ENCODE measurements at regions not wholly inside any gene's neighbourhood (a gene's known extent, or its start where the extent isn't known, plus 50 kb on each side); places are given as distances from the start of the nearest gene placed in this dataset.

GRCh38 chr3:74344865-74345440 lies 269.5 kb downstream of the CNTN3 start:
- no peaks in the 10 kb centered on the region for H3K27me3 ChIP-seq
- no peaks in the 10 kb centered on the region for H3K9me3 ChIP-seq
- H3K27ac ChIP-seq, result no peak overlapping the region
- TF ChIP-seq POLR2AphosphoS5 (IDR thresholded peaks at IDR 0.05) (no peak), POLR2A (IDR thresholded peaks at IDR 0.05) (no peak), CTCF (IDR thresholded peaks at IDR 0.05) (no peak), EP300 (IDR thresholded peaks at IDR 0.05) (no peak)
- no peaks in the 10 kb centered on the region for H3K4me1 ChIP-seq
- H3K4me3 ChIP-seq, result no peak overlapping the region
- no peak for DNase-seq
- H3K36me3 ChIP-seq, result no peaks in the 10 kb centered on the region
- whole genome bisulfite sequencing, 5 donors, result 91 to 98% (median 92%) methylated on average over 3 of the region's 3 CpGs
- intact Hi-C loops (cut with DNase I; ENCODE audit: low total_unique reads), result no loop called here

GRCh38 chr3:74343391-74343790 lies 271.1 kb downstream of the CNTN3 start:
- Histone ChIP-seq H3K27ac (no peak overlapping the region), H3K36me3 (no peaks in the 10 kb centered on the region), H3K4me3 (no peak overlapping the region), H3K27me3 (no peaks in the 10 kb centered on the region), H3K9me3 (no peaks in the 10 kb centered on the region), H3K4me1 (no peaks in the 10 kb centered on the region)
- TF ChIP-seq CTCF (IDR thresholded peaks at IDR 0.05), result no peak
- TF ChIP-seq POLR2A (IDR thresholded peaks at IDR 0.05), result no peak
- no peak for TF ChIP-seq POLR2AphosphoS5 (IDR thresholded peaks at IDR 0.05)
- no peak for TF ChIP-seq EP300 (IDR thresholded peaks at IDR 0.05)
- DNase-seq, result no peak
- WGBS, 5 donors, result 68 to 96% (median 84%) methylated on average over 4 of the region's 4 CpGs
- intact Hi-C loops (cut with DNase I; ENCODE audit: low total_unique reads), result no loop called here

GRCh38 chr3:74338998-74339397 lies 275.5 kb downstream of the CNTN3 start:
- TF ChIP-seq POLR2A (IDR thresholded peaks at IDR 0.05) (no peak), POLR2AphosphoS5 (IDR thresholded peaks at IDR 0.05) (no peak), EP300 (IDR thresholded peaks at IDR 0.05) (no peak), CTCF (IDR thresholded peaks at IDR 0.05) (no peak)

GRCh38 chr3:74332165-74332564 lies 282.3 kb downstream of the CNTN3 start:
- Histone ChIP-seq H3K36me3 (no peaks in the 10 kb centered on the region), H3K4me3 (no peak overlapping the region), H3K4me1 (no peaks in the 10 kb centered on the region), H3K27ac (no peak overlapping the region), H3K9me3 (no peaks in the 10 kb centered on the region), H3K27me3 (no peaks in the 10 kb centered on the region)
- WGBS, 5 donors, result 68 to 79% (median 73%) methylated on average over 2 of the region's 2 CpGs
- DNase-seq, result no peak
- TF ChIP-seq POLR2A (IDR thresholded peaks at IDR 0.05), result no peak
- no peak for TF ChIP-seq CTCF (IDR thresholded peaks at IDR 0.05)
- no peak for TF ChIP-seq POLR2AphosphoS5 (IDR thresholded peaks at IDR 0.05)
- TF ChIP-seq EP300 (IDR thresholded peaks at IDR 0.05), result no peak
- intact Hi-C loops (cut with DNase I; ENCODE audit: low total_unique reads), result no loop called here

More at GRCh38 chr3:74338998-74339397, 275.5 kb downstream of the CNTN3 start:
- intact Hi-C loops (cut with DNase I; ENCODE audit: low total_unique reads), result no loop called here
- no peaks in the 10 kb centered on the region for H3K36me3 ChIP-seq
- no peak for DNase-seq
- no peaks in the 10 kb centered on the region for H3K9me3 ChIP-seq
- no peak overlapping the region for H3K4me3 ChIP-seq
- H3K27me3 ChIP-seq, result no peaks in the 10 kb centered on the region
- H3K4me1 ChIP-seq, result no peaks in the 10 kb centered on the region
- no peak overlapping the region for H3K27ac ChIP-seq
- WGBS, 5 donors, result 78 to 89% (median 86%) methylated on average over 1 of the region's 1 CpG

All from stomach (tissue), 8 donors.